Heart right ventricle (tissue), 16 donors: ENCODE measurements at regions not wholly inside any gene's neighbourhood (a gene's known extent, or its start where the extent isn't known, plus 50 kb on each side); places are given as distances from the start of the nearest gene placed in this dataset.
A peak's percentile ranks its signal among the peaks of the same experiment; 100 is the strongest.

Experiments used
- ATAC-seq, 8 donors: fragments of 200-7000 bp; cut with Tn5 transposase; one replicate each; pipeline ENCODE4 v1.9.1; 2020; ENCODE audit warnings: mild to moderate bottlenecking in 8 of 8, moderate library complexity in 8 of 8, moderate number of reproducible peaks in 1 of 8
- DNase-seq, 2 donors: peaks; one replicate each; pipeline ENCODE4 v3.0.0-alpha.2; 2020
- H3K27ac ChIP-seq, 10 donors: fragments of 200-600 bp; sonication (generic) in 2 of 10; one replicate each; pipeline versions ENCODE4 v1.5.0 to v1.8.0; 2020 to 2022; ENCODE audit warnings: mild to moderate bottlenecking in 3 of 10
- H3K27me3 ChIP-seq, 7 donors: fragments of 200-600 bp; one replicate each; pipeline ENCODE4 v1.8.0; 2021 to 2022; ENCODE audit warnings: mild to moderate bottlenecking in 2 of 7
- H3K36me3 ChIP-seq, 9 donors: fragments of 200-600 bp; sonication (generic) in 1 of 9; one replicate each; pipeline versions ENCODE4 v1.5.0 to v1.8.0; 2020 to 2022; ENCODE audit warnings: mild to moderate bottlenecking in 2 of 9
- H3K4me1 ChIP-seq, 9 donors: fragments of 200-600 bp; sonication (generic) in 1 of 9; one replicate each; pipeline versions ENCODE4 v1.5.0 to v1.8.0; 2020 to 2022; ENCODE audit warnings: mild to moderate bottlenecking in 4 of 9
- H3K4me3 ChIP-seq, 10 donors: fragments of 200-600 bp; sonication (generic) in 2 of 10; one replicate each; pipeline versions ENCODE4 v1.5.0 to v1.8.0; 2020 to 2022; ENCODE audit warnings: mild to moderate bottlenecking in 7 of 10, moderate library complexity in 2 of 10
- H3K9me3 ChIP-seq, 11 donors: fragments of 200-600 bp in 10 of 11; sonication (generic) in 2 of 11; one replicate each; pipeline versions ENCODE4 v1.5.0 to v1.8.0; 2013 to 2022; ENCODE audit warnings: mild to moderate bottlenecking in 2 of 11, control low read depth in 1 of 11, moderate library complexity in 1 of 11
- WGBS, 2 donors: extraction: QIAGEN DNeasy Blood & Tissue Kit; methylation state at CpG; one replicate each; pipeline ENCODE4 v1.1.7; 2013; ENCODE audit warnings: inconsistent platforms in 1 of 2; 5-methylcytosine and 5-hydroxymethylcytosine counted together
- intact Hi-C, 10 donors: fragments of 100-400 bp; cut with DNase I; formaldehyde crosslinking; loops; one replicate each; pipeline versions ENCODE4 v1.11.1 to v1.14.2; 2022
- TF ChIP-seq, protein P1 (sequence below), 9 donors: fragments of 200-600 bp; sonication (generic) in 2 of 9; IDR thresholded peaks; one replicate each; pipeline versions ENCODE4 v1.5.0 to v1.8.0; 2021 to 2022; ENCODE audit warnings: antibody characterized with exemption in 9 of 9, mild to moderate bottlenecking in 5 of 9, moderate library complexity in 1 of 9
- donor health status: Arrhythmogenic right ventricular cardiomyopathy.
- donor health status: ischemic (EF 13 %, LVEDD 7.1; RV severe dilation, severe dysfunction).
- donor health status: healthy with polysubstance abuse.
- donor health status: DM: no; HTN: yes; CAD: no.
- donor health status: DM: no; HTN: no; CAD: no.
- donor health status: ischemic (EF 25% LVEDD 6.9; RV normal size, moderate dysfunction).
- donor health status: ischemic (EF 25% LVEDD 5.7; RV mildly dilated, moderate dysfunction).
- donor health status: healthy.
- donor health status: DM: yes; HTN: yes; CAD: no.
- donor health status: Ischemic cardiomyopathy.
- donor health status: ischemic (EF 35%, LVEDD 5.7; RV mildly dilated, moderate dysfunction).
- donor health status: nonischemic (EF 11% LVEDD 7.7; RV severe dilation, severe dysfunction).
- donor health status: DM: yes; HTN: yes; CAD: no.
- donor health status: PGD.
- donor health status: ischemic (EF 29% LVEDD 5.4; RV normal size, mild dysfunction).
- donor health status: nonischemic (EF 23%, LVEDD 6.1; RV moderate dilation, normal function).

DNA sequence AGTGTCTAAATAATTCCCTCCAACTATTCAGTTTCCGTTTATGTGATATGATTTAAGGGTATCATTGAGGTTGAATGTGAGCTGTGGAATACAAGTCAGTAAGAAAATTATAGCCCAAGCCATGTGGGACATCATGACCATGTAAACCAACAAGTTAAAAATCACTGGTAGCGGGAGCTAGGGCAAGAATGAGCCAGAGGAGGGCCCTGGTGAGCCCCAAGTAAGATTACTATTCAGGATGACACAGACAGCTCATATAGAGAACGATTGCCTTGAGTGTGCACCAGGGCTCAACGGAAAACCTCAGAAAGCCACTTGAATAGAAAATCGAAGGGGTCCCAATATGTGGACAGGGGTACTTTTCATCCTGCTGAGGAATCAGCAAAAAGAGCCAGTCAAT, 87.8 kb upstream of the RBMS1 start:
- no peak overlapping the region for H3K27ac ChIP-seq
- peaks cover 0 to 42% (median 34%) of the 10 kb centered on the region in 9 donors for H3K4me1 ChIP-seq
- H3K36me3 ChIP-seq = no peaks in the 10 kb centered on the region
- DNase-seq = no peak
- TF ChIP-seq, protein P1, sequence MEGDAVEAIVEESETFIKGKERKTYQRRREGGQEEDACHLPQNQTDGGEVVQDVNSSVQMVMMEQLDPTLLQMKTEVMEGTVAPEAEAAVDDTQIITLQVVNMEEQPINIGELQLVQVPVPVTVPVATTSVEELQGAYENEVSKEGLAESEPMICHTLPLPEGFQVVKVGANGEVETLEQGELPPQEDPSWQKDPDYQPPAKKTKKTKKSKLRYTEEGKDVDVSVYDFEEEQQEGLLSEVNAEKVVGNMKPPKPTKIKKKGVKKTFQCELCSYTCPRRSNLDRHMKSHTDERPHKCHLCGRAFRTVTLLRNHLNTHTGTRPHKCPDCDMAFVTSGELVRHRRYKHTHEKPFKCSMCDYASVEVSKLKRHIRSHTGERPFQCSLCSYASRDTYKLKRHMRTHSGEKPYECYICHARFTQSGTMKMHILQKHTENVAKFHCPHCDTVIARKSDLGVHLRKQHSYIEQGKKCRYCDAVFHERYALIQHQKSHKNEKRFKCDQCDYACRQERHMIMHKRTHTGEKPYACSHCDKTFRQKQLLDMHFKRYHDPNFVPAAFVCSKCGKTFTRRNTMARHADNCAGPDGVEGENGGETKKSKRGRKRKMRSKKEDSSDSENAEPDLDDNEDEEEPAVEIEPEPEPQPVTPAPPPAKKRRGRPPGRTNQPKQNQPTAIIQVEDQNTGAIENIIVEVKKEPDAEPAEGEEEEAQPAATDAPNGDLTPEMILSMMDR (IDR thresholded peaks at IDR 0.05) = no peak
- ATAC-seq = no peak
- peaks cover 0 to 7% (median 0%) of the 10 kb centered on the region in 11 donors for H3K9me3 ChIP-seq
- H3K27me3 ChIP-seq = no peaks in the 10 kb centered on the region
- H3K4me3 ChIP-seq = no peak overlapping the region
- intact Hi-C loops = loop anchor here in 2 of 10 donors (10.0 kb wide), 2 partner anchors 157 to 333 kb away; no protein-coding TSS in a partner anchor
- WGBS, 2 donors = 80 to 86% methylated on average over 5 of the region's 5 CpGs

DNA sequence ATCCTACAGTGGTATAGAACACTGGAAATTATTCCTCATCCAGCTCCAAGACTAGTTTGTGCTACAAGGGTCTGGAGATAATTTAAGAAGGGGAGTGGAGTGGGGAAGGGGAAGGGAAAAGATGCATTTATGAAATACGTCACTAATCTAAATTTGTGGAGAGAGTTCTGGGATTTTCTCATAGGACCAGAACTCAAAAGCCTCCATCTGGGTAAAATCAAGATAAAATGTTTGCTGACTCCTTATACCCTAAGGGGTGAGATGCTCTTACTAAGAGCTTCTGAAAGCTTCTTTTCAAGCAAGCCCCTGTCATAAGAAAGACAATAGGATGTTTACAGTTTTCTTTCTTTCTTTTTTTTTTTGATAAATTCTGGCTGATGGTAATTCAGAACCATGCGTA, 88.5 kb upstream of the RBMS1 start:
- H3K4me1 ChIP-seq = peaks cover 0 to 38% (median 29%) of the 10 kb centered on the region in 9 donors

DNA sequence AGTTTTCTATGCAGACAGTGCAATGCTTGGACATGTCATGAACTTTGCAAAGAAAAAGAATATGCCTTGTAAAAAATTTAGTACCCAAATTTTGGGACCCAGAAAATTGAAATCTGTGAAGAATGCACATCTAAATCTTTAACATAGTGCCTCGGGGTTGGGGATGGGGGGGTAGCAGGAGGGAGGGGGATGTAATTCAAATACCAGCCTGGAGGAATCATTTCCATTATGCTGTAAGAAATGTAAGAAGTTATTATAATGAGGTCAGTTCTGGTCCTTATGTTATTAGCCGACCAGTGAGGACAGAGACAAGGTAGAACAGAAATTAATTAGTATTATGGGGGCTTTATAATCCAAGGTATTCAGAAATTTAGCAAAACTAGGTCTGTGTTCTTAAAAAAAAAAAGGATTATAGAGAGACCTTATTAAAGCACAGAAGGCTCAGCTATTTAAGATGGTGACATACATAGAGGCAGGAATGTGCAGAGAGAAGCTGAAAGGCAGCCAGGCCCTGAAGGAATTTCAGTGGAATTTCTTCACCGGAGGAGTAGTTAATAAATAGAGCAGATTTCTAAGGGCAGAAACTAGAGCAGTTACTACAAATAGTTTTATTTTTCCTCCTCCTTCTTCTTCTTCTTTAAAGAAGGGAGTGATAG, 89.0 kb upstream of the RBMS1 start:
- Histone ChIP-seq H3K4me3 (no peak overlapping the region), H3K4me1 (peaks cover 0 to 38% (median 29%) of the 10 kb centered on the region in 9 donors), H3K27ac (peak overlapping the region; percentile 5 to 77 (median 55)), H3K27me3 (no peaks in the 10 kb centered on the region), H3K9me3 (peaks cover 0 to 7% (median 0%) of the 10 kb centered on the region in 11 donors), H3K36me3 (no peaks in the 10 kb centered on the region)
- 29 to 45% methylated on average over 3 of the region's 3 CpGs for whole genome bisulfite sequencing, 2 donors
- intact Hi-C loops = loop anchor here in 2 of 10 donors (10.0 kb wide), 2 partner anchors 158 to 332 kb away; no protein-coding TSS in a partner anchor
- TF ChIP-seq, protein P1 (IDR thresholded peaks at IDR 0.05) = no peak
- DNase-seq (no peak), ATAC-seq (peak in 4 of 8 donors; percentile 46 to 72 (median 56))

More for the DNA sequence above, 88.5 kb upstream of the RBMS1 start:
- peak overlapping the region in 5 of 10 donors; percentile 5 to 77 (median 61) for H3K27ac ChIP-seq
- ATAC-seq = no peak
- no peak overlapping the region for H3K4me3 ChIP-seq
- intact Hi-C loops = loop anchor here in 2 of 10 donors (10.0 kb wide), 2 partner anchors 157 to 333 kb away; no protein-coding TSS in a partner anchor
- H3K36me3 ChIP-seq = no peaks in the 10 kb centered on the region
- TF ChIP-seq, protein P1 (IDR thresholded peaks at IDR 0.05) = no peak
- 79 to 92% methylated on average over 2 of the region's 2 CpGs for WGBS, 2 donors
- peaks cover 0 to 7% (median 0%) of the 10 kb centered on the region in 11 donors for H3K9me3 ChIP-seq
- H3K27me3 ChIP-seq = no peaks in the 10 kb centered on the region
- DNase-seq = no peak

DNA sequence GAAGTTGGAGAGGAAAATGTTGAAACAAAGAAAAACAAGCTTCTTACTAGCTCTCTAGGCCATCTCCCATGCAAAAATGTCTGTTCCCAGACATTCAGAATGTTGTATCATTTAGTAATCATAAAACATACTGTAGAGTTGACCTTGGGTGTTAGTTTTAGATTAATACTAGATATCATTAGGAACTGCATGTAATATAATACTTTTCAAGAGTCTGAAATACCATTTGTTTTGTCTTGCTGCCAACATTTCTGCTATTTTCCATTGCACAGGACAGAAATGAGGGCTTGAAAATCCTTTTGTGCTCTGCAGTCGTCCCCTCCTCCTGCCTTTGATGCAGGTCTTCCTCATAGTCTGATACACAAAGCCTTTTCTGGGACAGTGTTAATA, 89.5 kb upstream of the RBMS1 start:
- intact Hi-C loops = loop anchor here in 2 of 10 donors (10.0 kb wide), 2 partner anchors 158 to 332 kb away; no protein-coding TSS in a partner anchor
- DNase-seq (peak in 1 of 2 donors; percentile 16), ATAC-seq (peak; percentile 29 to 89 (median 64))
- Histone ChIP-seq H3K9me3 (peaks cover 0 to 6% (median 0%) of the 10 kb centered on the region in 11 donors), H3K27me3 (no peaks in the 10 kb centered on the region), H3K4me1 (peaks cover 0 to 38% (median 29%) of the 10 kb centered on the region in 9 donors), H3K27ac (peak overlapping the region; percentile 5 to 77 (median 55)), H3K36me3 (no peaks in the 10 kb centered on the region), H3K4me3 (no peak overlapping the region)
- 10 to 23% methylated on average over 1 of the region's 1 CpG for WGBS, 2 donors
- TF ChIP-seq, protein P1 (IDR thresholded peaks at IDR 0.05) = no peak
